Heart left ventricle (tissue), 16 donors: ENCODE measurements at regions not wholly inside any gene's neighbourhood (a gene's known extent, or its start where the extent isn't known, plus 50 kb on each side); places are given as distances from the start of the nearest gene placed in this dataset.

Source experiments
- ATAC-seq, 4 donors: fragments of 200-7000 bp; cut with Tn5 transposase; one replicate each; pipeline ENCODE4 v1.9.1; 2020 to 2022; ENCODE audit warnings: moderate library complexity in 4 of 4, mild to moderate bottlenecking in 3 of 4, moderate number of reproducible peaks in 1 of 4
- DNase-seq, 5 donors: peaks; one replicate each; pipeline ENCODE4 v3.0.0-alpha.2; 2020
- H3K27ac ChIP-seq, 12 donors: fragments of 200-600 bp; sonication (generic) in 4 of 12; one replicate each; pipeline versions ENCODE4 v1.5.0 to v1.8.0; 2016 to 2022; ENCODE audit warnings: mild to moderate bottlenecking in 2 of 12
- H3K27me3 ChIP-seq, 9 donors: fragments of 200-600 bp; sonication (generic) in 2 of 9; one replicate each; pipeline versions ENCODE4 v1.5.1 to v1.8.0; 2016 to 2022; ENCODE audit warnings: mild to moderate bottlenecking in 3 of 9
- H3K36me3 ChIP-seq, 9 donors: fragments of 200-600 bp; sonication (generic) in 2 of 9; one replicate each; pipeline versions ENCODE4 v1.5.0 to v1.8.0; 2018 to 2022; ENCODE audit warnings: mild to moderate bottlenecking in 2 of 9
- H3K4me1 ChIP-seq, 12 donors: fragments of 200-600 bp; sonication (generic) in 4 of 12; one replicate each; pipeline versions ENCODE4 v1.5.0 to v1.8.0; 2016 to 2022; ENCODE audit warnings: mild to moderate bottlenecking in 3 of 12
- H3K4me3 ChIP-seq, 12 donors: fragments of 200-600 bp; sonication (generic) in 4 of 12; one replicate each; pipeline versions ENCODE4 v1.5.0 to v1.8.0; 2017 to 2022; ENCODE audit warnings: mild to moderate bottlenecking in 9 of 12, moderate library complexity in 4 of 12
- H3K9me3 ChIP-seq, 12 donors: fragments of 200-600 bp; sonication (generic) in 4 of 12; one replicate each; pipeline versions ENCODE4 v1.5.0 to v1.8.0; 2016 to 2022; ENCODE audit warnings: mild to moderate bottlenecking in 1 of 12
- CTCF ChIP-seq, 12 donors: fragments of 200-600 bp; sonication (generic) in 4 of 12; IDR thresholded peaks; one replicate each; pipeline versions ENCODE4 v1.5.0 to v1.8.0; 2018 to 2022; ENCODE audit warnings: antibody characterized with exemption in 12 of 12, mild to moderate bottlenecking in 5 of 12
- POLR2A ChIP-seq, 2 donors: fragments of 450-650 bp; IDR thresholded peaks; one replicate each; pipeline ENCODE4 v1.6.1; 2017; ENCODE audit warnings: antibody characterized with exemption in 2 of 2, mild to moderate bottlenecking in 2 of 2, moderate library complexity in 2 of 2
- WGBS, 4 donors: extraction: QIAGEN DNeasy Blood & Tissue Kit in 2 of 4; methylation state at CpG; one replicate each; pipeline versions ENCODE4 v1.1.5 to v1.1.7; 2013 to 2018; 5-methylcytosine and 5-hydroxymethylcytosine counted together
- intact Hi-C, 10 donors: fragments of 100-400 bp; cut with DNase I; formaldehyde crosslinking; loops; one replicate each; pipeline versions ENCODE4 v1.11.1 to v1.14.2; 2022
- donor health status: ischemic (EF 13 %, LVEDD 7.1; RV severe dilation, severe dysfunction).
- donor health status: healthy with polysubstance abuse.
- donor health status: DM: no; HTN: yes; CAD: no.
- donor health status: DM: no; HTN: no; CAD: no.
- donor health status: ischemic (EF 25% LVEDD 6.9; RV normal size, moderate dysfunction).
- donor health status: ischemic (EF 25% LVEDD 5.7; RV mildly dilated, moderate dysfunction).
- donor health status: healthy.
- donor health status: DM: yes; HTN: yes; CAD: no.
- donor health status: ischemic (EF 35%, LVEDD 5.7; RV mildly dilated, moderate dysfunction).
- donor health status: nonischemic (EF 11% LVEDD 7.7; RV severe dilation, severe dysfunction).
- donor health status: DM: yes; HTN: yes; CAD: no.
- donor health status: PGD.
- donor health status: ischemic (EF 29% LVEDD 5.4; RV normal size, mild dysfunction).
- donor health status: nonischemic (EF 23%, LVEDD 6.1; RV moderate dilation, normal function).

GRCh38 chr16:61024180-61024900 is 1011.9 kb downstream of the CDH8 start:
- TF ChIP-seq CTCF (IDR thresholded peaks at IDR 0.05), result no peak
- no peak for TF ChIP-seq POLR2A (IDR thresholded peaks at IDR 0.05)
- Histone ChIP-seq H3K36me3 (no peaks in the 10 kb centered on the region), H3K9me3 (no peaks in the 10 kb centered on the region), H3K4me1 (no peaks in the 10 kb centered on the region), H3K27me3 (no peaks in the 10 kb centered on the region), H3K27ac (no peak overlapping the region), H3K4me3 (no peak overlapping the region)
- intact Hi-C loops, result no loop called here
- DNase-seq (no peak), ATAC-seq (no peak)
- 64 to 68% (median 65%) methylated on average over 3 of the region's 3 CpGs for WGBS, 4 donors

GRCh38 chr16:61014869-61015268 is 1021.4 kb downstream of the CDH8 start:
- H3K27ac ChIP-seq, result no peak overlapping the region
- H3K36me3 ChIP-seq, result no peaks in the 10 kb centered on the region
- 65 to 83% (median 70%) methylated on average over 6 of the region's 6 CpGs for WGBS, 4 donors
- intact Hi-C loops, result no loop called here
- DNase-seq, result no peak
- no peaks in the 10 kb centered on the region for H3K27me3 ChIP-seq
- no peaks in the 10 kb centered on the region for H3K4me1 ChIP-seq
- H3K9me3 ChIP-seq, result peaks cover 0 to 8% (median 0%) of the 10 kb centered on the region in 12 donors
- no peak for ATAC-seq
- TF ChIP-seq CTCF (IDR thresholded peaks at IDR 0.05) (no peak), POLR2A (IDR thresholded peaks at IDR 0.05) (no peak)
- H3K4me3 ChIP-seq, result no peak overlapping the region

- Histone ChIP-seq H3K9me3 (no peaks in the 10 kb centered on the region), H3K4me3 (no peak overlapping the region), H3K36me3 (no peaks in the 10 kb centered on the region), H3K27me3 (no peaks in the 10 kb centered on the region), H3K27ac (no peak overlapping the region), H3K4me1 (no peaks in the 10 kb centered on the region)
- no peak for ATAC-seq
- intact Hi-C loops, result no loop called here
- WGBS, 4 donors, result 68 to 85% (median 75%) methylated on average over 8 of the region's 8 CpGs
- no peak for DNase-seq
- no peak for TF ChIP-seq CTCF (IDR thresholded peaks at IDR 0.05)
- no peak for TF ChIP-seq POLR2A (IDR thresholded peaks at IDR 0.05)
Measured at GRCh38 chr16:61007694-61008093, 1028.5 kb downstream of the CDH8 start.

GRCh38 chr16:61005952-61006351 is 1030.3 kb downstream of the CDH8 start:
- DNase-seq (no peak), ATAC-seq (no peak)
- Histone ChIP-seq H3K4me1 (no peaks in the 10 kb centered on the region), H3K9me3 (no peaks in the 10 kb centered on the region), H3K27me3 (no peaks in the 10 kb centered on the region), H3K36me3 (no peaks in the 10 kb centered on the region), H3K4me3 (no peak overlapping the region), H3K27ac (no peak overlapping the region)
- TF ChIP-seq POLR2A (IDR thresholded peaks at IDR 0.05) (no peak), CTCF (IDR thresholded peaks at IDR 0.05) (no peak)
- 45 to 53% (median 48%) methylated on average over 2 of the region's 2 CpGs for WGBS, 4 donors
- intact Hi-C loops, result no loop called here
